GM12865 (cell line): ENCODE measurements at regions not wholly inside any gene's neighbourhood (a gene's known extent, or its start where the extent isn't known, plus 50 kb on each side); places are given as distances from the start of the nearest gene placed in this dataset.
"Not testable (repeated sequence)": the region's sequence is repeated elsewhere in the genome, so short reads cannot be mapped to it uniquely, and the experiment has no call there.

Experiments
- DNase-seq: peaks from one replicate; pipeline ENCODE4 v3.0.0; 2010; ENCODE audit warnings: low read depth
- H3K4me3 ChIP-seq: 2 replicates; pipeline ENCODE4 v1.5.1; 2011; ENCODE audit warnings: mild to moderate bottlenecking, low read depth, low read length, control low read depth
- CTCF ChIP-seq: IDR thresholded peaks from 2 replicates; pipeline ENCODE4 v1.5.1; 2011; ENCODE audit warnings: low read length, control low read depth, low read depth, inconsistent platforms; ENCODE audit not compliant: insufficient read depth; ENCODE audit errors: missing control alignments

DNA sequence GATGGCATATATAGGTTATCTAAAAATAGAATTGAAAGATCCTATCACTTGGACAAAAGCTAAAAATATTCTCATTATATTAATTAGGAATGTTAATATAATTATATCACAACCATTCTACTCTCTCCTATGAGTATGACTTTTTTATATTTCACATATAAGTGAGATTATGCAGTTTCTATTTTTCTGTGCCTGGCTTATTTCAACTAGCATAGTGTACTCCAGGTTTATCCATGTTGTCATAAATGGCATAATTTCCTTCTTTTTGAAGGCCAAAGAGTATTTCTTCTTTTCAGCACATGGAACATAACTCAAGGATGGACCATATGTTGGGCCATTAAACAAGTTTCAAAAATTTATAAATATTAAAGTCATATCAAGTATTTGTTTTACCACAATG lies 421.2 kb upstream of the CTSO start:
- no peak for DNase-seq
- no peak overlapping the region for H3K4me3 ChIP-seq
- TF ChIP-seq CTCF = no peak

DNA sequence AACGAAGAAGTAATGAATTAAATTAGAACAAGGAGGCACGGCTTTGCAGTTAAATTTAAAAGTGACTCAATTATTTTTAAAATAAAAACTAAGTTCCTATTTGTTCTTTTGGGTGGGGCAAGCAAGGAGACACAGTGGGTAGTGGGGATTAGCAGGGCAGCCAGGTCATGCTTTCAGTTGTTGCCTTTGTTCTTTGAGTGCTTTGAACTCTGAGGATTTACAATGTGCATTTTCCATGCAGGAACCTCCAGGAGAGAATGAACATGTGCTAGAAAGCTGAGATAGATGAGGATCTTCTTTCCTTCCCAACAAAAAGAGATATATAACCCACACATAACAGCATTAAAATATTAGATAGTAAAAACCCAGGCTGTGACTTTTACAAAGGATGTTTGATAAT lies 420.4 kb upstream of the CTSO start:
- no peak for TF ChIP-seq CTCF
- H3K4me3 ChIP-seq = no peak overlapping the region
- no peak for DNase-seq

GRCh38 chr4:156367502-156367901 lies 413.8 kb upstream of the CTSO start:
- not testable (repeated sequence) for H3K4me3 ChIP-seq, DNase-seq

GRCh38 chr4:156362581-156362980 lies 408.9 kb upstream of the CTSO start:
- no peak for DNase-seq
- no peak overlapping the region for H3K4me3 ChIP-seq
- TF ChIP-seq CTCF = no peak

DNA sequence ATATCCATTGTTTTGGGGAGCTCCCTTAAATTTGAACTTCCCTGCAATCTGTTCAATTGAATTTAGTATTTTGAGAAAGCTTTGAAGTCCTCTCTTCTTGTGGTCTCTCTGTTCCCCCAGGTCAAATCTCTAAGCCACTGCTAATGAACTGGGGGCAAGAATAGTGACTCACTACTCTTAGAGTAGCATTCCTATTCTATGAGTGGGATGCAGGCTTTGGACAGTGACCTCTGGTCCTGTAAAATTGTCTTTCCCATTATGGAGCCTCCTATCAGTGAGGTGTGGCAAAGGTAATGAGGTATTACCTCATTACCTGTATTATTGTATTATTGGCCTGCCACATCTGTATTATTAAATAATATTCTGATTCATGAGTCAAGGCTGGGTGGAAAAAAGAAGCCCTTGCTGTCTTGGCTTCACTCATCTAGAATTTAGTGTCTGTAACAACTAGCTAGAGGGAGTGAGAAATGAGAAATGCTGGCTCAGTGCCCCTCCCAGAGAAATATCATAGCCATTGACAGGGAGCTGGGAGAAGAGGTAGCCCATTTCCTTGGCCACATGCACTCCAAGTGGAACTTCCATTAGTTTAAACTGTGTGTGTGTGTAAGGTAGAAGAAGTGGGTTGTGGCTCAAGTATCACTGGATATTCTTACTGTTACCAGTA lies 393.9 kb upstream of the CTSO start:
- no peak for TF ChIP-seq CTCF
- H3K4me3 ChIP-seq = no peak overlapping the region
- DNase-seq = no peak

- no peak overlapping the region for H3K4me3 ChIP-seq
- TF ChIP-seq CTCF = no peak
- no peak for DNase-seq
Measured at GRCh38 chr4:156346959-156347385, 393.3 kb upstream of the CTSO start.

GRCh38 chr4:156344397-156344796 lies 390.7 kb upstream of the CTSO start:
- H3K4me3 ChIP-seq = no peak overlapping the region
- no peak for TF ChIP-seq CTCF

GRCh38 chr4:156336511-156336910 lies 382.8 kb upstream of the CTSO start:
- no peak for TF ChIP-seq CTCF
- DNase-seq = no peak
- H3K4me3 ChIP-seq = no peak overlapping the region

More at GRCh38 chr4:156344397-156344796, 390.7 kb upstream of the CTSO start:
- DNase-seq = no peak
